ENCODE measurements at regions not wholly inside any gene's neighbourhood (a gene's known extent, or its start where the extent isn't known, plus 50 kb on each side); places are given as distances from the start of the nearest gene placed in this dataset.

DNA sequence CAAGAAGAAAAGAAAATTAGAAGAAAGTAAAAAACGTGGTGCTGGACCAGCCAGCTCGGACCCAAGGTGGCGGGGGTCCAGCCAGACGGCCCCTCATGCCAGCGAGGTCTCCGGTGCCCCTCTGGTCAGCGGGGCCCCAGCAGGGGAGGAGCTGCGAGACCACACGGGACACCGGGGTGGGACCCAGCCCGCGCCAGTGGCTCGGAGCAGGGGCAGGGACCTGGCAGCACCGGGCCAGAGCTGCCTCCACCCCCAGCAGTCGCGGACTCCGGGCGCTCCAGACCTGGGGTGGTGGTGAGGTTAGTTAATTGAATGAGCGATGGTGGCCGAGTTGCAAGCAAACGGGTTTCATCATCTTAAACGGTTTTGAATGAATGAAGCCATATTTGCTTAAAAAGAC, 289.9 kb upstream of the MC4R start:
- TF ChIP-seq EZH2 (IDR thresholded peaks at IDR 0.05; ENCODE audit: insufficient read depth, low read length), result no peak
- TF ChIP-seq, protein P1, sequence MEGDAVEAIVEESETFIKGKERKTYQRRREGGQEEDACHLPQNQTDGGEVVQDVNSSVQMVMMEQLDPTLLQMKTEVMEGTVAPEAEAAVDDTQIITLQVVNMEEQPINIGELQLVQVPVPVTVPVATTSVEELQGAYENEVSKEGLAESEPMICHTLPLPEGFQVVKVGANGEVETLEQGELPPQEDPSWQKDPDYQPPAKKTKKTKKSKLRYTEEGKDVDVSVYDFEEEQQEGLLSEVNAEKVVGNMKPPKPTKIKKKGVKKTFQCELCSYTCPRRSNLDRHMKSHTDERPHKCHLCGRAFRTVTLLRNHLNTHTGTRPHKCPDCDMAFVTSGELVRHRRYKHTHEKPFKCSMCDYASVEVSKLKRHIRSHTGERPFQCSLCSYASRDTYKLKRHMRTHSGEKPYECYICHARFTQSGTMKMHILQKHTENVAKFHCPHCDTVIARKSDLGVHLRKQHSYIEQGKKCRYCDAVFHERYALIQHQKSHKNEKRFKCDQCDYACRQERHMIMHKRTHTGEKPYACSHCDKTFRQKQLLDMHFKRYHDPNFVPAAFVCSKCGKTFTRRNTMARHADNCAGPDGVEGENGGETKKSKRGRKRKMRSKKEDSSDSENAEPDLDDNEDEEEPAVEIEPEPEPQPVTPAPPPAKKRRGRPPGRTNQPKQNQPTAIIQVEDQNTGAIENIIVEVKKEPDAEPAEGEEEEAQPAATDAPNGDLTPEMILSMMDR (IDR thresholded peaks at IDR 0.05; ENCODE audit: insufficient read depth, low read depth, low read length), result no peak

Data from astrocyte (in vitro differentiated cells and primary cell).